GM12878 (cell line): ENCODE measurements at regions not wholly inside any gene's neighbourhood (a gene's known extent, or its start where the extent isn't known, plus 50 kb on each side); places are given as distances from the start of the nearest gene placed in this dataset.

ENCODE experiments used
- BCL11A ChIP-seq: IDR thresholded peaks from 2 replicates; pipeline ENCODE4 v1.6.1; 2011; ENCODE audit warnings: low read depth, low read length
- NKRF ChIP-seq: fragments of 450-650 bp; conservative IDR thresholded peaks from 2 replicates; pipeline ENCODE4 v1.6.1; 2017; ENCODE audit warnings: mild to moderate bottlenecking, moderate library complexity
- PML ChIP-seq: IDR thresholded peaks from 2 replicates; pipeline ENCODE4 v1.6.1; 2012; ENCODE audit warnings: low read length, inconsistent platforms
- STAT1 ChIP-seq: fragments of 450-650 bp; conservative IDR thresholded peaks from 2 replicates; pipeline ENCODE4 v1.6.1; 2014; ENCODE audit warnings: antibody characterized with exemption, mild to moderate bottlenecking
- STAT3 ChIP-seq: IDR thresholded peaks from 2 replicates; pipeline ENCODE4 v1.6.1; 2011; ENCODE audit warnings: low read depth, low read length, improper control_type of control experiment
- YBX1 ChIP-seq: fragments of 450-650 bp; IDR thresholded peaks from 2 replicates; pipeline ENCODE4 v1.6.1; 2016; ENCODE audit warnings: antibody characterized with exemption
- ZBTB40 ChIP-seq: fragments of 450-650 bp; IDR thresholded peaks from 2 replicates; pipeline ENCODE4 v1.6.1; 2016; ENCODE audit warnings: mild to moderate bottlenecking, moderate library complexity, borderline replicate concordance
- ZNF622 ChIP-seq: fragments of 450-650 bp; IDR thresholded peaks from 2 replicates; pipeline ENCODE4 v1.6.1; 2017; ENCODE audit warnings: mild to moderate bottlenecking, inconsistent platforms
- ZZZ3 ChIP-seq: IDR thresholded peaks from 2 replicates; pipeline ENCODE4 v1.6.1; 2011; ENCODE audit warnings: low read depth; ENCODE audit not compliant: control insufficient read depth, insufficient read length

GRCh38 chr3:31077826-31078225 is 183.4 kb upstream of the GADL1 start (continued):
- TF ChIP-seq NKRF (no peak), PML (no peak), YBX1 (no peak), BCL11A (no peak), ZZZ3 (no peak), ZNF622 (no peak), ZBTB40 (no peak), STAT3 (no peak), STAT1 (no peak)
